ENCODE measurements at regions not wholly inside any gene's neighbourhood (a gene's known extent, or its start where the extent isn't known, plus 50 kb on each side); places are given as distances from the start of the nearest gene placed in this dataset.

GRCh38 chr3:150194957-150195356 lies 213.1 kb upstream of the TSC22D2 start:
- no peaks in the 10 kb centered on the region for H3K27me3 ChIP-seq (replicated peaks; ENCODE audit: insufficient read depth, low read length)
- TF ChIP-seq EZH2phosphoT487 (IDR thresholded peaks at IDR 0.05; ENCODE audit: low read length) (no peak), EZH2 (optimal IDR thresholded peaks at IDR 0.05; ENCODE audit: low read depth, low read length) (no peak), CTCF (IDR thresholded peaks at IDR 0.05; ENCODE audit: low read length) (no peak)
- H3K9me3 ChIP-seq (replicated peaks; ENCODE audit: insufficient read depth, low read length) = no peaks in the 10 kb centered on the region
- no peaks in the 10 kb centered on the region for H3K79me2 ChIP-seq (ENCODE audit: low read length)
- no peak overlapping the region for H3K4me2 ChIP-seq (ENCODE audit: low read depth, low read length)
- no peak overlapping the region for H3K4me3 ChIP-seq (ENCODE audit: low read length)
- H3K36me3 ChIP-seq (replicated peaks; ENCODE audit: insufficient read depth, low read length) = no peaks in the 10 kb centered on the region
- H3K4me1 ChIP-seq (ENCODE audit: low read length) = no peaks in the 10 kb centered on the region
- no peak for DNase-seq
- H4K20me1 ChIP-seq (ENCODE audit: insufficient read depth, low read length) = no peaks in the 10 kb centered on the region
- H3K9me2 ChIP-seq (replicated peaks; ENCODE audit: insufficient read depth, low read length) = no peaks in the 10 kb centered on the region
- no peak overlapping the region for H2AFZ ChIP-seq (ENCODE audit: low read length)
- no peak overlapping the region for H3K27ac ChIP-seq (ENCODE audit: low read length)
- no peaks in the 10 kb centered on the region for H3F3A ChIP-seq (ENCODE audit: insufficient read depth, low read length)
- no peak overlapping the region for H3K9ac ChIP-seq (ENCODE audit: low read length)

- Histone ChIP-seq H3K27ac (ENCODE audit: low read length) (no peak overlapping the region), H3K79me2 (ENCODE audit: low read length) (no peaks in the 10 kb centered on the region)
- TF ChIP-seq EZH2phosphoT487 (IDR thresholded peaks at IDR 0.05; ENCODE audit: low read length) = no peak
- no peak for TF ChIP-seq EZH2 (optimal IDR thresholded peaks at IDR 0.05; ENCODE audit: low read depth, low read length)
- TF ChIP-seq CTCF (IDR thresholded peaks at IDR 0.05; ENCODE audit: low read length) = no peak
These were observed 213.6 kb upstream of the TSC22D2 start for GRCh38 chr3:150194513-150194912.

GRCh38 chr3:150184426-150185071 lies 213.9 kb upstream of the PFN2 start:
- peak overlapping the region; percentile 64; the same call in 1 of the 2 replicates for H3K4me2 ChIP-seq (ENCODE audit: low read depth, low read length)
- no peaks in the 10 kb centered on the region for H3K9me3 ChIP-seq (replicated peaks; ENCODE audit: insufficient read depth, low read length)
- H3K4me3 ChIP-seq (ENCODE audit: low read length) = no peak overlapping the region
- no peak overlapping the region for H3K27ac ChIP-seq (ENCODE audit: low read length)
- no peak for TF ChIP-seq EZH2 (optimal IDR thresholded peaks at IDR 0.05; ENCODE audit: low read depth, low read length)
- no peak for TF ChIP-seq EZH2phosphoT487 (IDR thresholded peaks at IDR 0.05; ENCODE audit: low read length)
- TF ChIP-seq CTCF (IDR thresholded peaks at IDR 0.05; ENCODE audit: low read length) = no peak
- no peaks in the 10 kb centered on the region for H3K36me3 ChIP-seq (replicated peaks; ENCODE audit: insufficient read depth, low read length)
- DNase-seq = no peak
- H3K9me2 ChIP-seq (replicated peaks; ENCODE audit: insufficient read depth, low read length) = no peaks in the 10 kb centered on the region
- H4K20me1 ChIP-seq (ENCODE audit: insufficient read depth, low read length) = no peaks in the 10 kb centered on the region
- H3K4me1 ChIP-seq (ENCODE audit: low read length) = no peaks in the 10 kb centered on the region
- H3F3A ChIP-seq (ENCODE audit: insufficient read depth, low read length) = no peaks in the 10 kb centered on the region
- no peaks in the 10 kb centered on the region for H3K27me3 ChIP-seq (replicated peaks; ENCODE audit: insufficient read depth, low read length)
- no peak overlapping the region for H3K9ac ChIP-seq (ENCODE audit: low read length)
- H3K79me2 ChIP-seq (ENCODE audit: low read length) = no peaks in the 10 kb centered on the region
- no peak overlapping the region; the same call in 1 of the 2 replicates for H2AFZ ChIP-seq (ENCODE audit: low read length)

More at GRCh38 chr3:150194513-150194912, 213.6 kb upstream of the TSC22D2 start:
- Histone ChIP-seq H3K9me2 (replicated peaks; ENCODE audit: insufficient read depth, low read length) (no peaks in the 10 kb centered on the region), H3K9me3 (replicated peaks; ENCODE audit: insufficient read depth, low read length) (no peaks in the 10 kb centered on the region), H3K9ac (ENCODE audit: low read length) (no peak overlapping the region), H4K20me1 (ENCODE audit: insufficient read depth, low read length) (no peaks in the 10 kb centered on the region), H3K4me1 (ENCODE audit: low read length) (no peaks in the 10 kb centered on the region), H3K27me3 (replicated peaks; ENCODE audit: insufficient read depth, low read length) (no peaks in the 10 kb centered on the region), H3F3A (ENCODE audit: insufficient read depth, low read length) (no peaks in the 10 kb centered on the region), H3K4me3 (ENCODE audit: low read length) (no peak overlapping the region), H3K36me3 (replicated peaks; ENCODE audit: insufficient read depth, low read length) (no peaks in the 10 kb centered on the region), H2AFZ (ENCODE audit: low read length) (no peak overlapping the region), H3K4me2 (ENCODE audit: low read depth, low read length) (no peak overlapping the region)
- no peak for DNase-seq
